ENCODE measurements at regions not wholly inside any gene's neighbourhood (a gene's known extent, or its start where the extent isn't known, plus 50 kb on each side); places are given as distances from the start of the nearest gene placed in this dataset.

DNA sequence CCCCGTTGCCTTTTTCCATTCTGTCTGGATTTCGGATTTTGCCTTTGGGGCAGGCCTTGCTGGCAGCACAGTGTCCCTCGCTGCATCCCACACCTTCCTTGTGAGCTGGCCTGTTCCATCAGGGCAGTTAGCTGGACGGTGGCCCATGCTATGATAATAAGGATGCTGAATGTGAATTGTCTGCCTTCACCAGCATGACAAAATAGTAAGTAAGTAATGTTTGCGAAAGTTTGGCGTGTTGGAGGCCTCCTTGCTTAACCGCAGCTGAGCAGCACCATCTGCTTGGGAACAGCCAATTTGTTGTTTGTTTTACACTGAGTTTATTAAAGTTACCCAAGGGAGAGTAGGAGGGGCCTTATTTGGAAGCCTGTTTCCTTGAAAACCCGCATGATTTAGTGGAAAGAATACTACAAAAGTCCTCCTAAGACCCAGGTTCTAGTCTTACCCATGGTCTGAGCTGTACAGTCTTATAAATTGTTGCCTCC, 469.7 kb upstream of the FANCL start:
- ChIA-PET POLR2A (ENCODE audit: partially characterized antibody) (no interaction called here), CTCF (ENCODE audit: partially characterized antibody) (interaction anchor here (0.9 to 1.0 kb wide), 2 partner anchors 12 to 140 kb away, joined by 3 to 4 read pairs; no protein-coding TSS in a partner anchor)
- H2AK5ac ChIP-seq (ENCODE audit: low read depth, low read length): no peak overlapping the region
- no peak overlapping the region for H2BK5ac ChIP-seq (ENCODE audit: low read depth, low read length)
- no peak overlapping the region for H2BK12ac ChIP-seq (ENCODE audit: low read depth, low read length)
- no peak overlapping the region for H3K27ac ChIP-seq (ENCODE audit: low read depth, low read length)
- no peaks in the 10 kb centered on the region for H3K79me1 ChIP-seq (ENCODE audit: low read depth, low read length)
- no peaks in the 10 kb centered on the region for H3K27me3 ChIP-seq (replicated peaks in 1 of 4; ENCODE audit: control insufficient read depth in 3 of 4, extremely low read depth in 1 of 4, insufficient read depth in 3 of 4, low read length in 3 of 4)
- no peak overlapping the region for H3K56ac ChIP-seq (replicated peaks; ENCODE audit: insufficient read length, low read depth, low read length)
- H3K4me1 ChIP-seq (replicated peaks in 1 of 4; ENCODE audit: control insufficient read depth in 3 of 4, insufficient read depth in 4 of 4, low read length in 3 of 4): no peaks in the 10 kb centered on the region
- TF ChIP-seq NANOG (IDR thresholded peaks at IDR 0.05; ENCODE audit: insufficient read depth, low read depth, low read length, poor library complexity, severe bottlenecking): no peak
- TF ChIP-seq CTBP2 (IDR thresholded peaks at IDR 0.05; ENCODE audit: borderline replicate concordance, insufficient read depth, insufficient read length, low read length): no peak
- no peak overlapping the region for H2AFZ ChIP-seq (ENCODE audit: low read length)
- H3K14ac ChIP-seq (ENCODE audit: insufficient read length): no peak overlapping the region
- H3K4ac ChIP-seq (replicated peaks; ENCODE audit: insufficient read length, low read depth, low read length): no peak overlapping the region
- H3K18ac ChIP-seq (ENCODE audit: extremely low read depth, low read length): no peak overlapping the region
- WGBS, 2 experiments (ENCODE audit: extremely low coverage in 1 of 2, insufficient coverage in 1 of 2, insufficient read length in 1 of 2, insufficient replicate concordance in 2 of 2, low coverage in 1 of 2, low lambda C conversion rate in 2 of 2, missing lambda C conversion rate in 1 of 2): 90% methylated on average over 8 of the region's 8 CpGs; no CpG with 5 or more reads in 1 of the 2 experiments
- H2BK20ac ChIP-seq (ENCODE audit: low read length): no peak overlapping the region
- no peak overlapping the region for H3K4me2 ChIP-seq (ENCODE audit: insufficient read depth in 1 of 2, low read depth in 2 of 2, low read length in 2 of 2)
- H4K91ac ChIP-seq (replicated peaks; ENCODE audit: insufficient read length, low read length): no peak overlapping the region
- no peak overlapping the region for H3K23ac ChIP-seq (ENCODE audit: insufficient read length)
- DNase-seq (ENCODE audit: low read depth in 1 of 2, low spot score in 2 of 2) (no peak), FAIRE-seq (no peak)
- no peak overlapping the region for H2BK15ac ChIP-seq (ENCODE audit: low read length)
- H4K8ac ChIP-seq (ENCODE audit: extremely low read depth, insufficient read depth, low read length): no peak overlapping the region
- H3K9me3 ChIP-seq (ENCODE audit: insufficient read depth in 2 of 2, low read depth in 1 of 2, low read length in 1 of 2): no peaks in the 10 kb centered on the region
- H3K4me3 ChIP-seq (ENCODE audit: extremely low read depth in 1 of 4, insufficient read depth in 2 of 4, low read depth in 3 of 4, low read length in 4 of 4): no peak overlapping the region
- no peaks in the 10 kb centered on the region; the same call in 1 of the 2 replicates for H3K23me2 ChIP-seq (ENCODE audit: low read depth, low read length)
- H2BK120ac ChIP-seq (replicated peaks; ENCODE audit: low read depth, low read length): no peak overlapping the region
- no peak overlapping the region for H4K5ac ChIP-seq (ENCODE audit: insufficient read length, low read depth, low read length)
- H3K9ac ChIP-seq (replicated peaks in 1 of 4; ENCODE audit: extremely low read depth in 1 of 4, low read depth in 3 of 4, low read length in 3 of 4): no peak overlapping the region
- no peaks in the 10 kb centered on the region for H4K20me1 ChIP-seq (replicated peaks in 1 of 2; ENCODE audit: control insufficient read depth in 1 of 2, insufficient read depth in 2 of 2, low read length in 2 of 2)
- H3K79me2 ChIP-seq (ENCODE audit: control insufficient read depth in 1 of 2, insufficient read depth in 2 of 2, low read length in 2 of 2): no peaks in the 10 kb centered on the region
- H3K36me3 ChIP-seq (ENCODE audit: control insufficient read depth in 2 of 4, insufficient read depth in 4 of 4, low read length in 3 of 4): no peaks in the 10 kb centered on the region
